H1 (cell line): ENCODE measurements at regions not wholly inside any gene's neighbourhood (a gene's known extent, or its start where the extent isn't known, plus 50 kb on each side); places are given as distances from the start of the nearest gene placed in this dataset.

Experiments used
- ASH2L ChIP-seq: fragments of 200-600, 300-600 bp; sonication (generic); IDR thresholded peaks from one replicate; pipeline ENCODE4 v1.7.1; 2017; ENCODE audit warnings: low read length
- KDM1A ChIP-seq: fragments of 200-600, 300-600 bp; sonication (generic); IDR thresholded peaks from 2 replicates; pipeline ENCODE4 v1.7.1; 2016; ENCODE audit warnings: mild to moderate bottlenecking, low read length, borderline replicate concordance
- RXRA ChIP-seq: IDR thresholded peaks from 2 replicates; pipeline ENCODE4 v1.6.1; 2011; ENCODE audit warnings: low read depth, mild to moderate bottlenecking, low read length, moderate library complexity; ENCODE audit not compliant: insufficient read depth

GRCh38 chr1:196160066-196160795 lies 448.0 kb downstream of the KCNT2 start (continued):
- no peak for TF ChIP-seq RXRA
- no peak for TF ChIP-seq KDM1A
- TF ChIP-seq ASH2L, result no peak
